ENCODE measurements at regions not wholly inside any gene's neighbourhood (a gene's known extent, or its start where the extent isn't known, plus 50 kb on each side); places are given as distances from the start of the nearest gene placed in this dataset.

GRCh38 chr10:90403211-90404000, 454.4 kb downstream of the HTR7 start:
- no peak overlapping the region for H2AFZ ChIP-seq (ENCODE audit: low read length)
- FAIRE-seq = no peak
- no peak for TF ChIP-seq TBX2 (CRISPR knock-in tag; IDR thresholded peaks at IDR 0.05; ENCODE audit: borderline replicate concordance)
- TF ChIP-seq SIN3A (IDR thresholded peaks at IDR 0.05; ENCODE audit: borderline replicate concordance, low read depth, low read length) = no peak
- TF ChIP-seq CENPX (CRISPR knock-in tag; IDR thresholded peaks at IDR 0.05) = no peak
- TF ChIP-seq RBAK (CRISPR knock-in tag; IDR thresholded peaks at IDR 0.05) = no peak
- TF ChIP-seq GZF1 (CRISPR knock-in tag; IDR thresholded peaks at IDR 0.05) = no peak
- no peak for TF ChIP-seq IKZF4 (CRISPR knock-in tag; IDR thresholded peaks at IDR 0.05; ENCODE audit: borderline replicate concordance, low read depth, not compliant biosample characterization)
- no peak for TF ChIP-seq ARNT (IDR thresholded peaks at IDR 0.05)
- TF ChIP-seq MAX (IDR thresholded peaks at IDR 0.05) = no peak
- no peak for TF ChIP-seq FOXP4 (CRISPR knock-in tag; IDR thresholded peaks at IDR 0.05)
- TF ChIP-seq NFIB (CRISPR knock-in tag; IDR thresholded peaks at IDR 0.05; ENCODE audit: borderline replicate concordance) = no peak
- no peak for TF ChIP-seq REST (IDR thresholded peaks at IDR 0.05; ENCODE audit: borderline replicate concordance in 1 of 2, low read depth in 1 of 2, low read length in 2 of 2)
- TF ChIP-seq CHD2 (IDR thresholded peaks at IDR 0.05; ENCODE audit: low read depth, low read length) = no peak
- no peak for TF ChIP-seq NR3C1 (CRISPR knock-in tag; IDR thresholded peaks at IDR 0.05)
- no peak for DNase-seq (ENCODE audit: low spot score)
- CTCF ChIA-PET (ENCODE audit: low intra/inter-chr PET ratio, low total read pairs) = no interaction called here
- in situ Hi-C loops (cut with HindIII; ENCODE audit: extremely low pct_ligation_motif_present, low pct_unique_long_range_greater_than_20kb) = no loop called here
- H3K9ac ChIP-seq (ENCODE audit: insufficient read depth, low read depth, low read length) = no peak overlapping the region
- POLR2A ChIA-PET = no interaction called here
- H3K4me1 ChIP-seq (ENCODE audit: insufficient read depth, low read length) = no peaks in the 10 kb centered on the region
- H3K36me3 ChIP-seq (replicated peaks in 1 of 2; ENCODE audit: control insufficient read depth in 1 of 2, insufficient read depth in 2 of 2, low read length in 2 of 2) = no peaks in the 10 kb centered on the region
- H3K4me3 ChIP-seq (replicated peaks in 1 of 3; ENCODE audit: insufficient read depth in 1 of 3, low read depth in 2 of 3, low read length in 3 of 3) = no peak overlapping the region
- no peak overlapping the region for H3K27ac ChIP-seq (ENCODE audit: extremely low read length, insufficient read depth, low read length)
- ATAC-seq = no peak
- no TSS peak for BruUV-seq (replicated peaks)
- intact Hi-C loops (cut with micrococcal nuclease; ENCODE audit: unreplicated experiment) = no loop called here
- H3K9me3 ChIP-seq (ENCODE audit: low read length) = no peaks in the 10 kb centered on the region
- WGBS (ENCODE audit: low lambda C conversion rate) = 2% methylated on average over 2 of the region's 2 CpGs
- H4K20me1 ChIP-seq (ENCODE audit: insufficient read depth, low read length) = no peaks in the 10 kb centered on the region
- H3K79me2 ChIP-seq (ENCODE audit: insufficient read depth, low read length) = no peaks in the 10 kb centered on the region
- no peak overlapping the region for H3K4me2 ChIP-seq (ENCODE audit: low read depth, low read length)
- no peaks in the 10 kb centered on the region for H3K27me3 ChIP-seq (ENCODE audit: control insufficient read depth in 1 of 2, insufficient read depth in 2 of 2, low read length in 2 of 2)

Data from HepG2 (cell line).